ENCODE measurements at regions not wholly inside any gene's neighbourhood (a gene's known extent, or its start where the extent isn't known, plus 50 kb on each side); places are given as distances from the start of the nearest gene placed in this dataset.

DNA sequence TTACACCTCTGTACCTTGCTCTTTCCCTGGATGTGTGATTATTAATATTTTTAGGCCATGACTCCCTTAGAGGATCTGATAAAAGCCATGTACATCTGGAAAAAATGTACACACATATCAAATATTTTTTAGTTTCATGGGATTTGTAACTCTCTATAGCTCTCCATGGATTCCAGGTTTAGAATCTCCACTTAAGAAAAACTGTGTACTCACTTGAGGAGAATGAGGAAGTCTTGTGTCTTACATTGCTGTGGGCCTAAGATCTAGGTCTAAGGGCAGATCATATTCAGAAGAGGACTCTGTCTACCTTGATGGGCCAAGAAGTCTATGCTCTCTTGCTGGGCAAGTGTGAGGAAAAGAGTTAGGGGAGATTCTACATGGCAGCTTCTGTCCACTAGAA lies 98.0 kb downstream of the RRAGB start:
- DNase-seq (ENCODE audit: low read depth in 1 of 2, low spot score in 2 of 2): no peak
- no peaks in the 10 kb centered on the region for H4K20me1 ChIP-seq (replicated peaks in 1 of 2; ENCODE audit: control insufficient read depth in 1 of 2, insufficient read depth in 2 of 2, low read length in 2 of 2)
- POLR2A ChIA-PET (ENCODE audit: partially characterized antibody): no interaction called here

More for the DNA sequence above, 98.0 kb downstream of the RRAGB start:
- Histone ChIP-seq H2BK12ac (ENCODE audit: low read depth, low read length) (no peak overlapping the region), H3K4me1 (replicated peaks in 1 of 4; ENCODE audit: control insufficient read depth in 3 of 4, insufficient read depth in 4 of 4, low read length in 3 of 4) (0 out of 7 replicates have a peak, but pooled peaks cover 0 to 3% (median 0%) of the 10 kb centered on the region in 4 experiments), H3K56ac (replicated peaks; ENCODE audit: insufficient read length, low read depth, low read length) (no peak overlapping the region), H3K4ac (replicated peaks; ENCODE audit: insufficient read length, low read depth, low read length) (no peak overlapping the region), H3K14ac (ENCODE audit: insufficient read length) (no peak overlapping the region), H3K27me3 (replicated peaks in 1 of 4; ENCODE audit: control insufficient read depth in 3 of 4, extremely low read depth in 1 of 4, insufficient read depth in 3 of 4, low read length in 3 of 4) (no peaks in the 10 kb centered on the region), H3K18ac (ENCODE audit: extremely low read depth, low read length) (no peak overlapping the region), H3K36me3 (ENCODE audit: control insufficient read depth in 2 of 4, insufficient read depth in 4 of 4, low read length in 3 of 4) (no peaks in the 10 kb centered on the region), H3K27ac (ENCODE audit: low read depth, low read length) (no peak overlapping the region), H3K23ac (ENCODE audit: insufficient read length) (no peak overlapping the region), H3K9ac (replicated peaks in 1 of 4; ENCODE audit: extremely low read depth in 1 of 4, low read depth in 3 of 4, low read length in 3 of 4) (no peak overlapping the region), H2BK20ac (ENCODE audit: low read length) (no peak overlapping the region), H2BK5ac (ENCODE audit: low read depth, low read length) (no peak overlapping the region), H4K91ac (replicated peaks; ENCODE audit: insufficient read length, low read length) (no peak overlapping the region), H4K5ac (ENCODE audit: insufficient read length, low read depth, low read length) (no peak overlapping the region), H2BK120ac (replicated peaks; ENCODE audit: low read depth, low read length) (no peak overlapping the region), H2AK5ac (ENCODE audit: low read depth, low read length) (no peak overlapping the region), H3K4me2 (ENCODE audit: insufficient read depth in 1 of 2, low read depth in 2 of 2, low read length in 2 of 2) (no peak overlapping the region), H3K23me2 (ENCODE audit: low read depth, low read length) (no peaks in the 10 kb centered on the region), H3K79me1 (ENCODE audit: low read depth, low read length) (no peaks in the 10 kb centered on the region), H2AFZ (ENCODE audit: low read length) (no peak overlapping the region), H4K8ac (ENCODE audit: extremely low read depth, insufficient read depth, low read length) (no peak overlapping the region), H2BK15ac (ENCODE audit: low read length) (no peak overlapping the region), H3K4me3 (ENCODE audit: extremely low read depth in 1 of 4, insufficient read depth in 2 of 4, low read depth in 3 of 4, low read length in 4 of 4) (no peak overlapping the region), H3K9me3 (ENCODE audit: insufficient read depth in 2 of 2, low read depth in 1 of 2, low read length in 1 of 2) (peaks cover 2 to 10% of the 10 kb centered on the region in 2 experiments; a peak in 2 of 4 replicates), H3K79me2 (ENCODE audit: control insufficient read depth in 1 of 2, insufficient read depth in 2 of 2, low read length in 2 of 2) (no peaks in the 10 kb centered on the region)
- CTCF ChIA-PET (ENCODE audit: partially characterized antibody): interaction anchor here (0.6 to 1.0 kb wide), 3 partner anchors 10 to 93 kb away, joined by 3 to 6 read pairs (median 3); no protein-coding TSS in a partner anchor
- FAIRE-seq: no peak
- TF ChIP-seq HDAC6 (IDR thresholded peaks at IDR 0.05; ENCODE audit: low read depth, low read length): no peak
- TF ChIP-seq SAP30 (IDR thresholded peaks at IDR 0.05; ENCODE audit: insufficient read depth, insufficient replicate concordance, low read length): no peak
- TF ChIP-seq SP1 (IDR thresholded peaks at IDR 0.05; ENCODE audit: low read depth, low read length): no peak
- no peak for TF ChIP-seq RXRA (IDR thresholded peaks at IDR 0.05; ENCODE audit: insufficient read depth, low read depth, low read length)
